ENCODE measurements at regions not wholly inside any gene's neighbourhood (a gene's known extent, or its start where the extent isn't known, plus 50 kb on each side); places are given as distances from the start of the nearest gene placed in this dataset.
"Not testable (repeated sequence)": the region's sequence is repeated elsewhere in the genome, so short reads cannot be mapped to it uniquely, and the experiment has no call there.

GRCh38 chr9:71609448-71609830 is 158.9 kb downstream of the CEMIP2 start:
- CTCF ChIA-PET, result no interaction called here
- H3K27ac Mint-ChIP-seq, result no peak overlapping the region
- intact Hi-C loops (cut with DNase I, micrococcal nuclease), result loop anchor here (10.0 kb wide), 2 partner anchors 325 to 415 kb away; no protein-coding TSS in a partner anchor

DNA sequence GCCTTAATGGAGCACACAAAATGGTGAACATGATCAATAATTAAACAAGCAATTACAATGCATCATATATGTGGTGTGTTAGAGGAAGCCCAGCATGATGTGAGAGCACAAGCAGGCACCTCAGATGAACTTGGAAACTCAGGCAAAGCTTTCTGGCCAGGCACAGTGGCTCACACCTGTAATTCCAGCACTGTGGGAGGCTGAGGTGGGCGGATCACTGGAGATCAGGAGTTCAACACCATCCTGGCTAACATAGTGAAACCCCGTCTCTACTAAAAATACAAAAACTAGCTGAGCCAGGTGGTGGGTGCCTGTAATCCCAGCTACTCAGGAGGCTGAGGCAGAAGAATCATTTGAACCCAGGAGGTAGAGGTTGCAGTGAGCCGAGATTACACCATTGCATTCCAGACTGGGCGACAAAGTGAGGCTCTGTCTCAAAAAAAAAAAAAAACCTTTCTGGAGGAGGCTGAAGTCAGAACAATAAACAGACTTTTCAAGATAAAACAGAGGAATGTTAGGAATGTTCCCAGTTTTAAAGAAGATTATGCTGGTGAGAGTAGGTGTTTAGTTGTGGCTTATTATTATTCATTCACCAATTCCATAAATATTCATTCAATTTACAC is 159.4 kb downstream of the CEMIP2 start:
- Mint-ChIP-seq H3K27ac (no peak overlapping the region), H3K27me3 (no peaks in the 10 kb centered on the region), H3K4me3 (no peak overlapping the region), H3K9me3 (ENCODE audit: low read depth) (no peaks in the 10 kb centered on the region), H3K36me3 (ENCODE audit: low read depth) (no peaks in the 10 kb centered on the region), H3K4me1 (no peaks in the 10 kb centered on the region)
- intact Hi-C loops (cut with DNase I, micrococcal nuclease), result loop anchor here (10.0 kb wide), 2 partner anchors 324 to 416 kb away; no protein-coding TSS in a partner anchor
- ATAC-seq, result no peak
- POLR2A ChIA-PET, result no interaction called here
- CTCF ChIA-PET, result interaction anchor here (0.6 kb wide), 1 partner anchor 76 kb away, joined by 3 read pairs; no protein-coding TSS in a partner anchor
- DNase-seq, result no peak

More at GRCh38 chr9:71609448-71609830, 158.9 kb downstream of the CEMIP2 start:
- Mint-ChIP-seq H3K9me3 (ENCODE audit: low read depth) (no peaks in the 10 kb centered on the region), H3K36me3 (ENCODE audit: low read depth) (no peaks in the 10 kb centered on the region), H3K4me3 (no peak overlapping the region), H3K27me3 (no peaks in the 10 kb centered on the region), H3K4me1 (no peaks in the 10 kb centered on the region)
- DNase-seq (no peak), ATAC-seq (no peak)
- POLR2A ChIA-PET, result no interaction called here

DNA sequence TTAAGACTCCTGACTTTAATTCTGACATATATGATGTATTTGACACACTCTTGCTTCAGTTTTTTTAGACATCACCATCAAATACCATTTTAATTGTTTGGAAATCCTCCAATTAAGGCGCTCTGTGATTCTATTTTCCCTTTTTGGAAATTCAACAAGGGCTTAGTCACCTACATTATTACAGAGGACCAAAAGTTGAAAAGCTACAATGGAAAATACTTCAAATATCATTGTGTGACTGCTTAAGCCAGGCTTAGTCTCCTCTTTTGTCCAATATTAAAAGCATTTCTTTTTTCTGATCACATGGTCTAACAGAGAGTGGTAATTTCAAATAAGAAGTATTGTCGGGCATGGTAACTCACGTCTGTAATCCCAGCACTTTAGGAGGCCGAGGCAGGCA is 160.3 kb downstream of the CEMIP2 start:
- Mint-ChIP-seq H3K4me3 (no peak overlapping the region), H3K4me1 (no peaks in the 10 kb centered on the region), H3K9me3 (ENCODE audit: low read depth) (no peaks in the 10 kb centered on the region), H3K27me3 (no peaks in the 10 kb centered on the region), H3K27ac (no peak overlapping the region), H3K36me3 (ENCODE audit: low read depth) (no peaks in the 10 kb centered on the region)
- CTCF ChIA-PET, result interaction anchor here (0.6 to 1.0 kb wide), 6 partner anchors 17 to 417 kb away, joined by 3 read pairs; no protein-coding TSS in a partner anchor
- ATAC-seq (no peak), DNase-seq (no peak)
- POLR2A ChIA-PET, result no interaction called here
- intact Hi-C loops (cut with DNase I, micrococcal nuclease), result loop anchor here (10.0 kb wide), 2 partner anchors 323 to 417 kb away; no protein-coding TSS in a partner anchor

DNA sequence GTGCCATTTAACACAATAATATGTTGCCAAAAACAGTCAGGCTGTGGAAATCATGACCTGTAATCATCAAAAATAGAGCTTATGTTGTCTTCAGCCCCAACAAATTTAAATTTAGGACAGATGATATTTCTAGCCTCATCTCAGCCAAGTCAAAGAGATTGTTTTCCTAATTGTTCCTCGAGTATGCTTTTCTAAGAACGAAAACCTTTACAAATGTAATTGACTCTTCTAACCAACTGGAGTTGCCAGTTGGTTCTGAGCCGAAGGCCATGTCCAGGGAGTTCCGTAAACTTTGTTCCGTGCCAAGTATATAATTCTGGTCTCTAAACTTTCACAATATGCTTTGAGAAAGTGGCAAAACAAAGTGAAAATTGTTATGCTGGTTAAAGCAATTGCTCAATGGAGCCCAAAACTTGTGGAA is 160.8 kb downstream of the CEMIP2 start:
- Mint-ChIP-seq H3K27me3 (no peaks in the 10 kb centered on the region), H3K4me1 (no peaks in the 10 kb centered on the region), H3K36me3 (ENCODE audit: low read depth) (no peaks in the 10 kb centered on the region), H3K9me3 (ENCODE audit: low read depth) (no peaks in the 10 kb centered on the region), H3K27ac (no peak overlapping the region), H3K4me3 (no peak overlapping the region)
- ChIA-PET CTCF (interaction anchor here (0.6 to 1.0 kb wide), 5 partner anchors 18 to 417 kb away, joined by 3 read pairs; no protein-coding TSS in a partner anchor), POLR2A (no interaction called here)
- no peak for DNase-seq
- no peak for ATAC-seq
- intact Hi-C loops (cut with DNase I, micrococcal nuclease), result loop anchor here (10.0 kb wide), 2 partner anchors 323 to 417 kb away; no protein-coding TSS in a partner anchor

DNA sequence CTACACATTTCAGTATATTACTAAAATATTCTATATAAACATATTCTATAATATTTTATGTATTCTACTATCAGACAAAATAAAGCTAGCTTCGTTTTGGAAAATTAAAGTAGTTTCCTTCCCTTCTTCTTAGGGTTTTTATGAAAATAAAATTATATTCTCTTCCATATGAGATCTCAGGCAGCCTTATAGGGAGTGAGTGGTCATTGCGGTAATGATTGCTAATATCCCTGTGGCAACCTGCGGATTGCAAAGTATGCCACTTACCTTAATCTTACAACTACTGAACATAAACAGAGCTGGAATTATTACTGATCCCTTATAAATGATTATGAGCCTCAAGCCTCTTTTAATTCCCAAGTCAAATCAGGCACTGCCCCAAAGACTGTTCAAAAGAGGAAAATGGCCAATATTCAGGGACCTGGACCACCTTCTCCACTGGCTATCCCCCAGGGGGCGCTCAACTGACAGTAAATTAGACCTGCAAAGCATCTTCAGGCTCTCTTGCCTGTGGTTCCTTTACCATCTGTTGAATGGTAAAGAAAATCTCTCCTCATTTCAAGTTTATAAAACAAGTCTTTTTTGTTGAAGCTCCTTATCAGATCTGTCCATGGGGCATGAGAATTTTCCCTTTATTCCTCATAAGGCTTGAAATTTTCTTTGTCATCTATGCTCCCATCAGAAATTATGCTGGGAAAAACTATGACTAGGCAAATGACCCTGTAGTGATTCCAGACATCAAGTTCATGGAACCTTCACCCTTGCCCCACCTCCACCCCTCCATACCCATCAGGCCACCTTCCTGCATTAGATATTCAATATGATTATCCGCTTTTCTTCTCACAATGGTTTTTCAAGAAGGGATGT is 163.9 kb downstream of the CEMIP2 start:
- peak; percentile 78 for ATAC-seq
- no peak overlapping the region for H3K27ac Mint-ChIP-seq
- H3K4me3 Mint-ChIP-seq, result no peak overlapping the region
- H3K27me3 Mint-ChIP-seq, result no peaks in the 10 kb centered on the region
- H3K4me1 Mint-ChIP-seq, result no peaks in the 10 kb centered on the region
- POLR2A ChIA-PET, result no interaction called here
- intact Hi-C loops (cut with DNase I, micrococcal nuclease), result loop anchor here (1.0 to 10.0 kb wide), 8 partner anchors 32 to 421 kb away; no protein-coding TSS in a partner anchor
- H3K36me3 Mint-ChIP-seq (ENCODE audit: low read depth), result no peaks in the 10 kb centered on the region
- CTCF ChIA-PET, result interaction anchor here (0.6 to 3.0 kb wide), 25 partner anchors 9 to 434 kb away, joined by 3 to 15 read pairs (median 4); partner anchors contain the start of gene CEMIP2
- DNase-seq, result peak; percentile 90
- no peaks in the 10 kb centered on the region for H3K9me3 Mint-ChIP-seq (ENCODE audit: low read depth)

DNA sequence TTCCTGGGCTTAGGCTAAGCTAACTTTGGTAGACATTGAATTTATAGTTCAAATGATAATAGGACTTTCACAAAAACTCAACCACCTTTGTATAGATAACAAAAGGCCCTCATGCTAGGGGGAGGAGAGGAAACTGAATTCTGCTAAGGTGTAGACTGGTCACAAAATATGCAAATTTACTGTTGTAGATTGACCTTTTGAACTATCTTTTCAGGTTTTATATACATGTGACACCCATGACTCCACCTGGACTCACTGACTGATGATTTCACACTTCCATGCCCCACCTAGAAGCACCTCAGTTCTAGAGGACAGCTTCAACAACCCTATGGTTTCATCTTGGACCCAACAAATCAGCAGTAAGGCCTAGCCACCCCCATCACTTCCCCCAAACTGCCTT is 165.7 kb downstream of the CEMIP2 start:
- ChIA-PET CTCF (interaction anchor here (1.0 to 1.3 kb wide), 3 partner anchors 165 to 423 kb away, joined by 3 to 5 read pairs (median 3); no protein-coding TSS in a partner anchor), POLR2A (no interaction called here)
- Mint-ChIP-seq H3K4me1 (no peaks in the 10 kb centered on the region), H3K27ac (no peak overlapping the region), H3K9me3 (ENCODE audit: low read depth) (no peaks in the 10 kb centered on the region), H3K36me3 (ENCODE audit: low read depth) (no peaks in the 10 kb centered on the region), H3K27me3 (peaks cover 3% of the 10 kb centered on the region), H3K4me3 (no peak overlapping the region)
- ATAC-seq (no peak), DNase-seq (no peak)
- intact Hi-C loops (cut with DNase I, micrococcal nuclease), result loop anchor here (5.0 to 10.0 kb wide), 3 partner anchors 115 to 422 kb away; no protein-coding TSS in a partner anchor

DNA sequence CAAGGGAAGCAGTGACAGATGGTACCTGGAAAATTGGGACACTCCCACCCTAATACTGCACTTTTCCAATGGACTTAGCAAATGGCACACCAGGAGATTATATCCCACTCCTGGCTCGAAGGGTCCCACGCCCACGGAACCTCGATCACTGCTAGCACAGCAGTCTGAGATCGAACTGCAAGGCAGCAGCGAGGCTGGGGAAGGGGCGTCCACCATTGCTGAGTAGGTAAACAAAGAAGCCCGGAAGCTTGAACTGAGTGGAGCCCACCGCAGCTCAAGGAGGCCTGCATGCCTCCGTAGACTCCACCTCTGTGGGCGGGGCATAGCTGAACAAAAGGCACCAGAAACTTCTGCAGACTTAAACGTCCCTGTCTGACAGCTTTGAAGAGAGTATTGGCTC is 172.6 kb downstream of the CEMIP2 start:
- POLR2A ChIA-PET; H3K9me3 Mint-ChIP-seq (ENCODE audit: low read depth); intact Hi-C loops (cut with DNase I, micrococcal nuclease); H3K4me1 Mint-ChIP-seq; H3K27me3 Mint-ChIP-seq; CTCF ChIA-PET; H3K4me3 Mint-ChIP-seq; ATAC-seq; H3K36me3 Mint-ChIP-seq (ENCODE audit: low read depth); H3K27ac Mint-ChIP-seq; DNase-seq: not testable (repeated sequence)

- H3K36me3 Mint-ChIP-seq (ENCODE audit: low read depth), result no peaks in the 10 kb centered on the region
- CTCF ChIA-PET, result interaction anchor here (1.1 to 1.4 kb wide), 3 partner anchors 9 to 430 kb away, joined by 3 read pairs; no protein-coding TSS in a partner anchor
- H3K9me3 Mint-ChIP-seq (ENCODE audit: low read depth), result no peaks in the 10 kb centered on the region
- ATAC-seq (no peak), DNase-seq (no peak)
- no peaks in the 10 kb centered on the region for H3K4me1 Mint-ChIP-seq
- intact Hi-C loops (cut with DNase I, micrococcal nuclease), result no loop called here
- H3K27me3 Mint-ChIP-seq, result peaks cover 8% of the 10 kb centered on the region
- POLR2A ChIA-PET, result no interaction called here
- H3K27ac Mint-ChIP-seq, result no peak overlapping the region
- H3K4me3 Mint-ChIP-seq, result no peak overlapping the region
Measured at GRCh38 chr9:71594541-71594940, 173.8 kb downstream of the CEMIP2 start.

DNA sequence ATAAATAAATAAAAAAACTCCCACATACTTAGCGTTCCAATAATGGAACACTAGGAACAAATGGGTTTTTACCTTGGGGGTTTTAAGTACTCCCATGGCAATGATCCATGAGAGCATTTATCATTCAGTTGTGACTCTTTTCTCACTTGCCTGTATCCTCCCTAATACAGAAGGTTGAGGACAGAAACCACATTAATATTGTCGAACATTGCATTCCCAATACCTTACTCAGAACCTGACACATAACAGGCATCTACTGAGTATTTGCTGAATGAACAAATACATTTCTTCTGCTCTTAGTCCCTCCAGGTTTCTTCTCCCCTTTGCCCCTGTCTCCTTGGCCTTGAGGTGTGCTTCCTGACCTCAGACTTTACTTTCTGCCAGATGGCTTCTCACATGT is 175.9 kb downstream of the CEMIP2 start:
- ChIA-PET POLR2A (no interaction called here), CTCF (interaction anchor here (0.8 kb wide), 1 partner anchor 39 kb away, joined by 3 read pairs; no protein-coding TSS in a partner anchor)
- Mint-ChIP-seq H3K9me3 (ENCODE audit: low read depth) (no peaks in the 10 kb centered on the region), H3K4me1 (no peaks in the 10 kb centered on the region), H3K27ac (no peak overlapping the region), H3K27me3 (peaks cover 5% of the 10 kb centered on the region), H3K4me3 (no peak overlapping the region), H3K36me3 (ENCODE audit: low read depth) (no peaks in the 10 kb centered on the region)
- intact Hi-C loops (cut with DNase I, micrococcal nuclease), result no loop called here
- DNase-seq (no peak), ATAC-seq (no peak)

DNA sequence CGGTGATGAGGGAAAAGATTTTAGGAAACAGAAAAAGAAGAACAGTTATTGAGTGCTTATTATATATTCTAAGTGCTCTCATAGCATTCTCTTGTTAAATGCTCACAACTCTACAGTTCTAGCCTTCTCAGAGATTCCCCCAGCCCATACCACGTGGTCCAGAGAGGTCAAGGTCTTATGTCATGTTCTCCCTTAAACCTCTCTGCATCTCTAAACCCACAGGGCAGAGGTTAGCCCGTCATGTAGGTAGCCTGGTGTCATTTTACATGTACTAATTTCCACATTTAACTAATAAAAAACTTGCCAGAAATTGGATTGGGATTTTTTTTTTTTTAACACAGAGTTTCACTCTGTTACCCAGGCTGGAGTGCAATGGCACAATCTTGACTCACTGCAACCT is 178.0 kb downstream of the CEMIP2 start:
- Mint-ChIP-seq H3K36me3 (ENCODE audit: low read depth) (no peaks in the 10 kb centered on the region), H3K27ac (no peak overlapping the region), H3K27me3 (peaks cover 2% of the 10 kb centered on the region), H3K9me3 (ENCODE audit: low read depth) (no peaks in the 10 kb centered on the region), H3K4me1 (no peaks in the 10 kb centered on the region), H3K4me3 (no peak overlapping the region)
- ChIA-PET CTCF (no interaction called here), POLR2A (no interaction called here)
- ATAC-seq (no peak), DNase-seq (no peak)
- intact Hi-C loops (cut with DNase I, micrococcal nuclease), result no loop called here

DNA sequence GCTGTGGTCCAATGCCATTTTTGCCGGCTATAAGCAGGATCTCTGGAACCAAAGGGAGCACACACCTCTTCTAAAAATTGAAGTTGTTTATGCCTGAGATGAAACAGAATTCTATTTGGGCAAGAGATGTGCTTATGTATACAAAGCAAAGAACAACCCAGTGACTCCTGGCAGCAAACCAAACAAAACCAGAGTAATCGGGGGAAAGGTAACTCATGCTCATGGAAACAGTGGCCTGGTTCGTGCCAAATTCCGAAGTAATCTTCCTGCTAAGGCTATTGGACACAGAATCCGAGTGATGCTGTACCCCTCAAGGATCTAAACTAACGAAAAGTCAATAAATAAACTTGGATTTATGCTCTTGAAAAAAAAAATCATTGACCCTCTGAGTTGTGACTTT is 178.7 kb downstream of the CEMIP2 start:
- Mint-ChIP-seq H3K27me3 (peaks cover 2% of the 10 kb centered on the region), H3K4me3 (no peak overlapping the region), H3K9me3 (ENCODE audit: low read depth) (no peaks in the 10 kb centered on the region), H3K4me1 (no peaks in the 10 kb centered on the region), H3K36me3 (ENCODE audit: low read depth) (no peaks in the 10 kb centered on the region), H3K27ac (no peak overlapping the region)
- DNase-seq (no peak), ATAC-seq (no peak)
- intact Hi-C loops (cut with DNase I, micrococcal nuclease), result no loop called here
- CTCF ChIA-PET, result no interaction called here
- POLR2A ChIA-PET, result no interaction called here
